MM.1S (cell line): ENCODE measurements at regions not wholly inside any gene's neighbourhood (a gene's known extent, or its start where the extent isn't known, plus 50 kb on each side); places are given as distances from the start of the nearest gene placed in this dataset.

Experiments used
- DNase-seq: peaks from one replicate; pipeline ENCODE4 v3.0.0-alpha.2; 2015
- H2AFZ ChIP-seq: fragments of 300-600 bp; sonication (generic); 2 replicates; pipeline ENCODE4 v1.6.0; 2016; ENCODE audit warnings: antibody characterized with exemption, low read length
- H3F3A ChIP-seq: fragments of 300-600 bp; sonication (generic); 2 replicates; pipeline ENCODE4 v1.6.1; 2016; ENCODE audit warnings: mild to moderate bottlenecking, antibody characterized with exemption, low read length, moderate library complexity, mixed read lengths; ENCODE audit not compliant: insufficient read depth
- H3K27ac ChIP-seq: fragments of 300-600 bp; sonication (generic); 2 replicates; pipeline ENCODE4 v1.5.1; 2016; ENCODE audit warnings: mild to moderate bottlenecking, low read length
- H3K27me3 ChIP-seq: fragments of 300-600 bp; sonication (generic); replicated peaks from 2 replicates; pipeline ENCODE4 v1.6.0; 2016; ENCODE audit warnings: low read length; ENCODE audit not compliant: insufficient read depth
- H3K36me3 ChIP-seq: fragments of 300-600 bp; sonication (generic); replicated peaks from 2 replicates; pipeline ENCODE4 v1.6.1; 2016; ENCODE audit warnings: mild to moderate bottlenecking, low read length, mixed read lengths; ENCODE audit not compliant: insufficient read depth
- H3K4me1 ChIP-seq: fragments of 300-600 bp; sonication (generic); 2 replicates; pipeline ENCODE4 v1.6.1; 2016; ENCODE audit warnings: low read length, mixed read lengths
- H3K4me2 ChIP-seq: fragments of 300-600 bp; sonication (generic); 2 replicates; pipeline ENCODE4 v1.6.0; 2016; ENCODE audit warnings: low read depth, low read length
- H3K4me3 ChIP-seq: fragments of 300-600 bp; sonication (generic); 2 replicates; pipeline ENCODE4 v1.5.1; 2016; ENCODE audit warnings: low read length, mixed read lengths
- H3K79me2 ChIP-seq: fragments of 300-600 bp; sonication (generic); 2 replicates; pipeline ENCODE4 v1.6.1; 2016; ENCODE audit warnings: mixed run types, low read length, mixed read lengths
- H3K9ac ChIP-seq: fragments of 300-600 bp; sonication (generic); 2 replicates; pipeline ENCODE4 v1.6.1; 2016; ENCODE audit warnings: low read length, mixed read lengths
- H3K9me2 ChIP-seq: fragments of 300-600 bp; sonication (generic); replicated peaks from 2 replicates; pipeline ENCODE4 v1.6.1; 2016; ENCODE audit warnings: mild to moderate bottlenecking, low read length, mixed read lengths; ENCODE audit not compliant: insufficient read depth
- H3K9me3 ChIP-seq: fragments of 300-600 bp; sonication (generic); replicated peaks from 2 replicates; pipeline ENCODE4 v1.6.1; 2016; ENCODE audit warnings: mild to moderate bottlenecking, low read length, mixed read lengths; ENCODE audit not compliant: insufficient read depth
- H4K20me1 ChIP-seq: fragments of 300-600 bp; sonication (generic); 2 replicates; pipeline ENCODE4 v1.6.1; 2016; ENCODE audit warnings: mild to moderate bottlenecking, low read length, moderate library complexity, mixed read lengths; ENCODE audit not compliant: insufficient read depth
- EZH2 ChIP-seq: fragments of 300-600 bp; sonication (generic); optimal IDR thresholded peaks from 2 replicates; pipeline ENCODE3; 2017; ENCODE audit warnings: low read depth, mild to moderate bottlenecking, antibody characterized with exemption, low read length, mixed read lengths
- EZH2phosphoT487 ChIP-seq: fragments of 300-600 bp; sonication (generic); IDR thresholded peaks from 2 replicates; pipeline ENCODE4 v1.6.1; 2018; ENCODE audit warnings: antibody characterized with exemption, low read length
- TF ChIP-seq, protein P1 (sequence below): fragments of 300-600 bp; sonication (generic); IDR thresholded peaks from 2 replicates; pipeline ENCODE4 v1.5.1; 2016; ENCODE audit warnings: antibody characterized with exemption, low read length, mixed read lengths

DNA sequence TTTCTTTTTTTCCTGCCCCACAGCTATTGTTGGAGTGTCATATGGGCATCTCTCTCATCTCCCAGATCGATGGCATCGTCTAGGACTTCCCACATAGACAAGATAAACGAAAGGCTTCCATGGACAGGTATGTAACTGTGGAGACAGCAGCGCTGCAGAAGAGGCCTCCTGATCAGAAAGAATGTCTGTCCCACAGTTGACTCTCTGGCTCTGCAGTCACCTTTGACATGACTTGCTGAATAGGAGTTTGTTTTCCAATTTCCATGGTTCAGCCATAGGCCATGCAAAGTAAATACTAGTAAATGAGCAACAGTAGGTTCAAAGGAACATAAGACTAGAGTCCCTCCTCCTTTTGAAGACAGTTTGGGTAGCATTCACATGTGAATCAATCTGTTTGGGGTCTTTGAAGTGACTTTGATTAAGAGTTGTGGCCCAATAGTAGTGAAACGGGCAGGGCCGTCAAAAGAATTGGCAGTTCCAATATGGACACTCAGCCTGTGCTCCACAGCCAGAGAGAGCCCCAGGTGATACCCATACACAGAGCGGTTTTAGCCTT, 134.7 kb upstream of the IFNGR1 start:
- H3K4me2 ChIP-seq = no peak overlapping the region
- no peak for DNase-seq

DNA sequence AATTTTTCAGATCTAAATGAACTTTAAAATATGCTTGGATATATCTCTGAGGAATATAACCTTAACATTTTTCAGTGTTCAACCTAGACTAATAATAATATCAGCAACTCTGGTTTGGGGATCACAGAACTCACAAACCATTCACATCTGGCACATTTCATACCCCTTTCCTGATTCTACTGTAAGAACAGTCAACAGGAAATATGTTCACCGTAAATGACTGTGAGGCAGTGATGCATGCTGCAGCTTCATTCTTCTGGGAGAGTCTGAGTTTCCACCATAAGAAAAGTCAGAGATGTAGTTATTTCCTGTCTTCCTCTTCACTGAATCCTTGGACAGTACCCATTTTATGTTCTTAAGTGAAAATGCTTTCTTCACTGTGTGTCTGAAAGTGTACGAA, 134.2 kb upstream of the IFNGR1 start:
- no peaks in the 10 kb centered on the region for H3K27me3 ChIP-seq
- H4K20me1 ChIP-seq = no peaks in the 10 kb centered on the region
- H3K9ac ChIP-seq = no peak overlapping the region
- H2AFZ ChIP-seq = no peak overlapping the region
- TF ChIP-seq EZH2 (no peak), EZH2phosphoT487 (no peak)
- TF ChIP-seq, protein P1, sequence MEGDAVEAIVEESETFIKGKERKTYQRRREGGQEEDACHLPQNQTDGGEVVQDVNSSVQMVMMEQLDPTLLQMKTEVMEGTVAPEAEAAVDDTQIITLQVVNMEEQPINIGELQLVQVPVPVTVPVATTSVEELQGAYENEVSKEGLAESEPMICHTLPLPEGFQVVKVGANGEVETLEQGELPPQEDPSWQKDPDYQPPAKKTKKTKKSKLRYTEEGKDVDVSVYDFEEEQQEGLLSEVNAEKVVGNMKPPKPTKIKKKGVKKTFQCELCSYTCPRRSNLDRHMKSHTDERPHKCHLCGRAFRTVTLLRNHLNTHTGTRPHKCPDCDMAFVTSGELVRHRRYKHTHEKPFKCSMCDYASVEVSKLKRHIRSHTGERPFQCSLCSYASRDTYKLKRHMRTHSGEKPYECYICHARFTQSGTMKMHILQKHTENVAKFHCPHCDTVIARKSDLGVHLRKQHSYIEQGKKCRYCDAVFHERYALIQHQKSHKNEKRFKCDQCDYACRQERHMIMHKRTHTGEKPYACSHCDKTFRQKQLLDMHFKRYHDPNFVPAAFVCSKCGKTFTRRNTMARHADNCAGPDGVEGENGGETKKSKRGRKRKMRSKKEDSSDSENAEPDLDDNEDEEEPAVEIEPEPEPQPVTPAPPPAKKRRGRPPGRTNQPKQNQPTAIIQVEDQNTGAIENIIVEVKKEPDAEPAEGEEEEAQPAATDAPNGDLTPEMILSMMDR = no peak
- H3K4me3 ChIP-seq = no peak overlapping the region
- DNase-seq = no peak
- no peaks in the 10 kb centered on the region for H3K9me2 ChIP-seq
- no peaks in the 10 kb centered on the region for H3K4me1 ChIP-seq
- no peaks in the 10 kb centered on the region for H3K36me3 ChIP-seq
- no peaks in the 10 kb centered on the region for H3K79me2 ChIP-seq
- H3F3A ChIP-seq = no peaks in the 10 kb centered on the region
- no peak overlapping the region for H3K27ac ChIP-seq
- H3K9me3 ChIP-seq = no peaks in the 10 kb centered on the region
- H3K4me2 ChIP-seq = no peak overlapping the region

More for the DNA sequence above, 134.7 kb upstream of the IFNGR1 start:
- H3K4me1 ChIP-seq = no peaks in the 10 kb centered on the region
- H3K9me2 ChIP-seq = no peaks in the 10 kb centered on the region
- H3K36me3 ChIP-seq = no peaks in the 10 kb centered on the region
- no peaks in the 10 kb centered on the region for H4K20me1 ChIP-seq
- H3K27me3 ChIP-seq = no peaks in the 10 kb centered on the region
- H3K9me3 ChIP-seq = no peaks in the 10 kb centered on the region
- no peak for TF ChIP-seq EZH2phosphoT487
- TF ChIP-seq, protein P1 = no peak
- TF ChIP-seq EZH2 = no peak
- H3K9ac ChIP-seq = no peak overlapping the region
- H3K27ac ChIP-seq = no peak overlapping the region
- no peak overlapping the region for H3K4me3 ChIP-seq
- no peak overlapping the region for H2AFZ ChIP-seq
- H3K79me2 ChIP-seq = no peaks in the 10 kb centered on the region
- no peaks in the 10 kb centered on the region for H3F3A ChIP-seq

GRCh38 chr6:137352859-137353258, 133.7 kb upstream of the IFNGR1 start:
- Histone ChIP-seq H3K9me2 (no peaks in the 10 kb centered on the region), H3K4me2 (no peak overlapping the region), H3K4me1 (no peaks in the 10 kb centered on the region), H3K36me3 (no peaks in the 10 kb centered on the region), H3K27me3 (no peaks in the 10 kb centered on the region), H3K9me3 (no peaks in the 10 kb centered on the region), H4K20me1 (no peaks in the 10 kb centered on the region), H3K27ac (no peak overlapping the region), H3K9ac (no peak overlapping the region), H3F3A (no peaks in the 10 kb centered on the region), H2AFZ (no peak overlapping the region), H3K4me3 (no peak overlapping the region), H3K79me2 (no peaks in the 10 kb centered on the region)
- no peak for DNase-seq
- TF ChIP-seq, protein P1 = no peak
- TF ChIP-seq EZH2 (no peak), EZH2phosphoT487 (no peak)
